HG02571 (cell line): ENCODE measurements at regions not wholly inside any gene's neighbourhood (a gene's known extent, or its start where the extent isn't known, plus 50 kb on each side); places are given as distances from the start of the nearest gene placed in this dataset.

Source experiments
- ATAC-seq: cut with Tn5 transposase; IDR thresholded peaks from one replicate; pipeline ENCODE4 v1.9.1; 2021; ENCODE audit warnings: mild to moderate bottlenecking, moderate library complexity; ENCODE audit not compliant: unreplicated experiment

GRCh38 chr5:63375851-63376250, 586.4 kb downstream of the HTR1A start:
- no peak for ATAC-seq

- ATAC-seq, result no peak
Measured at GRCh38 chr5:63374085-63374484, 588.2 kb downstream of the HTR1A start.

GRCh38 chr5:63351164-63351563, 611.1 kb downstream of the HTR1A start:
- no peak for ATAC-seq

- no peak for ATAC-seq
Measured at GRCh38 chr5:63346451-63346850, 615.8 kb downstream of the HTR1A start.

- ATAC-seq, result no peak
Measured at GRCh38 chr5:63341442-63341841, 620.8 kb downstream of the HTR1A start.

- no peak for ATAC-seq
Measured at GRCh38 chr5:63323926-63324325, 638.3 kb downstream of the HTR1A start.

- ATAC-seq, result no peak
Measured at GRCh38 chr5:63314551-63314950, 647.7 kb downstream of the HTR1A start.

- ATAC-seq, result no peak
Measured at GRCh38 chr5:63310644-63311043, 651.6 kb downstream of the HTR1A start.

- ATAC-seq, result no peak
Measured at GRCh38 chr5:63306909-63307308, 655.3 kb downstream of the HTR1A start.

GRCh38 chr5:63293317-63293716, 668.9 kb downstream of the HTR1A start:
- no peak for ATAC-seq

GRCh38 chr5:63286724-63287123, 675.5 kb downstream of the HTR1A start:
- ATAC-seq, result no peak

GRCh38 chr5:63263411-63263810, 684.8 kb downstream of the LRRC70 start:
- no peak for ATAC-seq

GRCh38 chr5:63262185-63262981, 683.8 kb downstream of the LRRC70 start:
- no peak for ATAC-seq

GRCh38 chr5:63261695-63262094, 683.1 kb downstream of the LRRC70 start:
- no peak for ATAC-seq

- no peak for ATAC-seq
Measured at GRCh38 chr5:63255594-63255993, 677.0 kb downstream of the LRRC70 start.

GRCh38 chr5:63250939-63251338, 672.3 kb downstream of the LRRC70 start:
- ATAC-seq, result no peak

- no peak for ATAC-seq
Measured at GRCh38 chr5:63249960-63250359, 671.3 kb downstream of the LRRC70 start.

GRCh38 chr5:63247651-63248050, 669.0 kb downstream of the LRRC70 start:
- ATAC-seq, result no peak

- ATAC-seq, result no peak
Measured at GRCh38 chr5:63245271-63245670, 666.7 kb downstream of the LRRC70 start.

- no peak for ATAC-seq
Measured at GRCh38 chr5:63240063-63240755, 661.6 kb downstream of the LRRC70 start.

GRCh38 chr5:63233911-63234310, 655.3 kb downstream of the LRRC70 start:
- no peak for ATAC-seq

GRCh38 chr5:63233361-63233760, 654.7 kb downstream of the LRRC70 start:
- no peak for ATAC-seq
